ENCODE measurements at regions not wholly inside any gene's neighbourhood (a gene's known extent, or its start where the extent isn't known, plus 50 kb on each side); places are given as distances from the start of the nearest gene placed in this dataset.
"Not testable (repeated sequence)": the region's sequence is repeated elsewhere in the genome, so short reads cannot be mapped to it uniquely, and the experiment has no call there.

- no peak for DNase-seq
Observed at GRCh38 chr1:81738875-81739274, 61.9 kb upstream of the ADGRL2 start.

GRCh38 chr1:81733480-81733879, 67.3 kb upstream of the ADGRL2 start:
- DNase-seq = no peak

- no peak for DNase-seq
Observed at GRCh38 chr1:81731989-81732388, 68.7 kb upstream of the ADGRL2 start.

- no peak for DNase-seq
Observed at GRCh38 chr1:81730881-81731280, 69.9 kb upstream of the ADGRL2 start.

DNA sequence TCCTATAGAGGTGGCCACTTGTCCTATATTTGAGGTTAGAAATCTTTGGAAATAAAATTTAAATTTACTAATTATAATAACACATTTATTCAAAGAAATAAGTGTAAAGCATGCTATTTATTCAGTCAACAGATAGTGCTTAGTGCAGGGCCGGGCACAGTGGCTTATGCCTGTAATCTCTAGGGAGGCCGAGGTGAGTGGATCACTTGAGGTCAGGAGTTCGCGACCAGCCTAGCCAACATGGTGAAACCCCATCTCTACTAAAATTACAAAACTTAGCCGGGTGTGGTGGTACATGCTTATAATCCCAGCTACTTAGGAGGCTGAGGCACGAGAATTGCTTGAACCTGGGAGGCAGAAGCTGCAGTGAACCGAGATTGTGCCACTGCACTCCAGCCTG, 70.4 kb upstream of the ADGRL2 start:
- DNase-seq = not testable (repeated sequence)

DNA sequence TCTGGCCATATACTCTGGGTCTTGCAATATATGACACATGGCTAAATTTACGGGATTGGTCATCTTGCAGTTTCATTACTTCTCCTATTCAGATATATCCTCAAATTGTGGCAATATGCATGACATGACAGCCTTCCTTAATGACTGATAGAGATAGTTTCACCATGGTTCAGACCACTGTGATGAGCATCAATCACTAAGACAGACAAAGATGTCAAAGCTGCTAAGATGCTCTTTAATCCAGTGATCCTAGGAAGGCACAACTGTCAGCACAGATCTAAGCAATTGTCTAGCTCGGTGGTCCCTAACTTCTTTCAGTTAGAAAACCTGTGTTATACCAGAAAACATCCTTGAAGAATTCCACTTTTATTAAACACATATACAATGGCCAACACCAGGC, 70.9 kb upstream of the ADGRL2 start:
- no peak for DNase-seq

DNA sequence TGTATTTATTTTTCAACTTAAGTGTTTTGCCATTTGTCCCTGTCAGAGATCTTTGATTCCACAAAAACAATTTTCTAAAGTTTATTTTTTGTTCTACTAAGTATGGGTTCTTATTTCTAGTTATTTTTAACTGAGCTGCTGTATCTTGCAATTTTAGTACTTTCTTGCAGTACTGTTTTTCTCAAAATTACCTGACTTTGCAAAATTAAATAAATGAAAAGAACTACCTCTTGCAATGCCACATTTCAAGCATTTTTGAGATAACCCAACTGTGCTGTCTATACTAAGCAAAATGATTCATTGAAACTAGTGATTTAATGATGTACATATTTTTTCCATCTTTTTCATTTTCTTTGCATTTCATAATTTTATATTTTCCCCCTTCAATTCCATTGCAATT, 71.5 kb upstream of the ADGRL2 start:
- no peak for DNase-seq

GRCh38 chr1:81725823-81726222, 74.9 kb upstream of the ADGRL2 start:
- no peak for DNase-seq

GRCh38 chr1:81722631-81723328, 78.0 kb upstream of the ADGRL2 start:
- not testable (repeated sequence) for DNase-seq

- DNase-seq = not testable (repeated sequence)
Observed at GRCh38 chr1:81720256-81720655, 80.5 kb upstream of the ADGRL2 start.

DNA sequence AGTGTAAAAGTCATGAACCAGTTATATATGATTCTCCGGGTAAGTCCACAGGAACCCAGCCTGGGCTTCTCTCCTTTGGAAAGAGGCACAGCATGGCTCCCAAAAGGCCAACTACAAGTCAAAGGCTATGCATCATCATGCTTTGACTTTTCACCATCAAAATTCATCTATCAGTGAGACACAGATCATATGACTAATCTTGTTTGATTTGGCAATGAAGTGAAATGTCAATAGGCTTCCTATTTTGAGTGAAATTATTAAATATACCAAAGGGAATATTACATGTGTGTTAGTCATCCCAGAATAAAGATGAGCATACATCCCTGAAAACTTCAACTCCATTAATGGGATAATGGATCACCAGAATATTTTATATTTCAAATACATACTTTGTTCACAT, 83.5 kb upstream of the ADGRL2 start:
- no peak for DNase-seq

DNA sequence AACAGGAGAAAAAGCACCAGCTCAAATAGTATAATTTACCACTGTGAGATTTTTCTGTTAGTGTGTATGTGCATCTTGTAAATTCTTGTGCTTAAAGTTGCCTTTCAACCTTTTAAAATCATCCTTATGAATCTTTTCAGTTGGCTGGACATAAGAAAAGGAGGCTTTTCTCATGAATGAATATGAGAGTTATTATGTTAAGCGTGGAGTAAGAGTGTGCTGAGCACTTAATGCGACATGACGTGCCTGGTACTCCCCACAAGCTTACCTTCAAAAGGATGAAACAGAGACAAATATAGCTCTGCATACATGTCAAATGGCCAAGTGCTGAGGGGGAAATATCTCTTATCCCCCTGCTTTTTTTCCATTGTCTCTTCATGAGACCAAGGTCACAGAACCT, 85.3 kb upstream of the ADGRL2 start:
- DNase-seq = no peak

GRCh38 chr1:81714636-81715035, 86.1 kb upstream of the ADGRL2 start:
- no peak for DNase-seq

DNA sequence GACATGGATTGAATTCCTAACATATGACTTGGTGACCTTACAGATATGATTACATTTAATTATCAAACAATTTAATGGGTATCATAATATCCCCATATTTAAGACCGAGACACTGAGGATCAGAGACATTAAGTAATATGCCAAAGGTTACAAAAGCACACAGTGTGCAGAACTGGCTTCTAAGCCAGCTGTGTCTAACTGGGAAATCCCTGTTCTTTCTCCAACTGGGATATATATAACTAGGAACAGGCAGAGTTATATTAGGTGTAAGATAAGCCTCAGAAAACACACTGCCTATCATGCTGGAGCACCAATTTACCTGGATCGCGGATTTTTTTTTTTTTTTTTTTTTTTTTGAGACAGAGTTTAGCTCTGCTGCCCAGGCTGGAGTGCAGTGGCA, 88.3 kb upstream of the ADGRL2 start:
- no peak for DNase-seq

- no peak for DNase-seq
Observed at GRCh38 chr1:81710857-81711256, 89.9 kb upstream of the ADGRL2 start.

GRCh38 chr1:81708250-81708649, 92.5 kb upstream of the ADGRL2 start:
- no peak for DNase-seq

GRCh38 chr1:81706650-81707435, 93.9 kb upstream of the ADGRL2 start:
- no peak for DNase-seq

GRCh38 chr1:81703756-81704463, 96.8 kb upstream of the ADGRL2 start:
- DNase-seq = no peak

GRCh38 chr1:81703391-81703755, 97.4 kb upstream of the ADGRL2 start:
- DNase-seq = no peak

DNA sequence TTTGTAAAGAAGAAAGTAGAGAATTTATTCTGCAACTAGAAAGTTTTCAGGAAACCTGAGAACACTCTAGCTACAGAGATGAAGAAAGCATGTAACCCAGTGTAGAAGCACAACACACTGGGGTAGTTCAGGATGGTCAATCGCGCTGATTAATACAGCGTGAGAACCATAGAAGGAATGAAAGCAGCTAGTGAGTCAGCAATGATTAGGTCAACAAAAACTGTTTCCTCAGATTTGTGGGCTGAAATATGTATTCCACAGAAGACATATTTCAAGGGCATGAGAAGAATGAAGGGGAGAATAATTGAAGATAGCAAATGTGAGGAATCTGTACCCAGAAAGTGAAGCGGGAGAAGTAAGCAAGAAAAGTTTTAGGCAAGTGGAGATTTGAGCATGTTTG, 97.8 kb upstream of the ADGRL2 start:
- DNase-seq = no peak

GRCh38 chr1:81702079-81702715, 98.5 kb upstream of the ADGRL2 start:
- no peak for DNase-seq

DNA sequence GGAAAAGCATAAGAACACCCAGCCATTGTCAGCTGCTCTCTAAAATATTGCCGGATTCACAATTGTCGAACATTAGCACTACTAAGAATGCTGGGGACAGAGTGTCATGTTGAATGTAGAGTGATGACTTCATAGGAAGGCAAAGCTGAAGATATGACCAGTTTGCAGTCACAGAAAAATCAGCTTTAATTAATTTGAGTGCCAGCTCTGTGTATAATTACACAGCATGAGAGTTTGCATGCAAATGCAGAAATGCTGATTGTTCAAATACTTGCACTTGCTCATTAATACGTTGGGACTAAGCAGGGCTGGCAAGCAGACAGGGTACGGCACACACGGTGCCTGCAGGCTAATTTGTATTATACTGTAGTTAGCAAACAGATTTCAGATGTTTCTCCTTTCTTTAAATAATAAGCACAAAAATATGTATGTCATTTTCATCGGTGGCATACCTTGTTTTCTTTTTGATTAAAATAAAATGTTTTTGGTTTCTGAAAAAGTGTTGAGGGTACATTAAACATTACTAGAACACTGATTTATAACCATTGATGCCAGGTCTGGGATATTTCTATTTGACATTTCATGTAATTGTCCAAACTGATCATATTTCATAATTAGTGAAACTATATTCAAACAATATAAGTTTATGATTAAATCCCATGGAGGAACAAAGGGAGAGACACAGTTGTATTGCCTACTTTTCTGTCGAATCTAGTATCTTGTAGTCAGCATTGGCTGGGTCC, 99.8 kb upstream of the ADGRL2 start:
- no peak for DNase-seq

- no peak for DNase-seq
Observed at GRCh38 chr1:81699234-81699633, 101.5 kb upstream of the ADGRL2 start.

Data from activated T-cell treated with anti-CD3 and anti-CD28 coated beads, Interleukin-2, amount 50 U/mL, for 48 hours (primary cell).